Limb (tissue), 2 donors: ENCODE measurements at regions not wholly inside any gene's neighbourhood (a gene's known extent, or its start where the extent isn't known, plus 50 kb on each side); places are given as distances from the start of the nearest gene placed in this dataset.

Source experiments
- DNase-seq, 2 donors: peaks; one replicate each; pipeline ENCODE4 v3.0.0-alpha.2; 2016; ENCODE audit errors: extremely low spot score in 2 of 2

- no peak for DNase-seq
Observed at GRCh38 chr10:20988357-20988983, 91.4 kb upstream of the NEBL start.

GRCh38 chr10:20986049-20986448 lies 88.9 kb upstream of the NEBL start:
- no peak for DNase-seq

- no peak for DNase-seq
Observed at GRCh38 chr10:20984662-20985061, 87.6 kb upstream of the NEBL start.

- DNase-seq: no peak
Observed at GRCh38 chr10:20981419-20981953, 84.4 kb upstream of the NEBL start.

- DNase-seq: no peak
Observed at GRCh38 chr10:20978617-20979016, 81.5 kb upstream of the NEBL start.

- DNase-seq: no peak
Observed at GRCh38 chr10:20977300-20977699, 80.2 kb upstream of the NEBL start.

GRCh38 chr10:20976891-20977290 lies 79.8 kb upstream of the NEBL start:
- no peak for DNase-seq

- DNase-seq: no peak
Observed at GRCh38 chr10:20976390-20976789, 79.3 kb upstream of the NEBL start.

GRCh38 chr10:20975236-20975635 lies 78.1 kb upstream of the NEBL start:
- no peak for DNase-seq

- DNase-seq: no peak
Observed at GRCh38 chr10:20972925-20973324, 75.8 kb upstream of the NEBL start.

GRCh38 chr10:20971901-20972300 lies 74.8 kb upstream of the NEBL start:
- DNase-seq: no peak

- DNase-seq: no peak
Observed at GRCh38 chr10:20970708-20971107, 73.6 kb upstream of the NEBL start.

- no peak for DNase-seq
Observed at GRCh38 chr10:20970044-20970443, 72.9 kb upstream of the NEBL start.

GRCh38 chr10:20966426-20966825 lies 69.3 kb upstream of the NEBL start:
- DNase-seq: no peak

- no peak for DNase-seq
Observed at GRCh38 chr10:20963721-20964595, 66.8 kb upstream of the NEBL start.

- DNase-seq: no peak
Observed at GRCh38 chr10:20963056-20963455, 65.9 kb upstream of the NEBL start.

- DNase-seq: peak in 1 of 2 donors; percentile 43
Observed at GRCh38 chr10:20962165-20962564, 65.1 kb upstream of the NEBL start.

GRCh38 chr10:20959242-20959641 lies 62.1 kb upstream of the NEBL start:
- DNase-seq: peak in 1 of 2 donors; percentile 71

- no peak for DNase-seq
Observed at GRCh38 chr10:20958764-20959163, 61.7 kb upstream of the NEBL start.

GRCh38 chr10:20958225-20958624 lies 61.1 kb upstream of the NEBL start:
- DNase-seq: no peak

GRCh38 chr10:20957744-20958143 lies 60.6 kb upstream of the NEBL start:
- DNase-seq: no peak

- DNase-seq: no peak
Observed at GRCh38 chr10:20956843-20957242, 59.7 kb upstream of the NEBL start.
